ENCODE measurements at regions not wholly inside any gene's neighbourhood (a gene's known extent, or its start where the extent isn't known, plus 50 kb on each side); places are given as distances from the start of the nearest gene placed in this dataset.
"Not testable (repeated sequence)": the region's sequence is repeated elsewhere in the genome, so short reads cannot be mapped to it uniquely, and the experiment has no call there.

GRCh38 chr13:54599413-54599812 is 1570.8 kb downstream of the OLFM4 start:
- no peak for DNase-seq

- DNase-seq = no peak
These were observed 1578.3 kb downstream of the OLFM4 start for GRCh38 chr13:54606944-54607343.

GRCh38 chr13:54607421-54607820 is 1578.8 kb downstream of the OLFM4 start:
- no peak for DNase-seq

GRCh38 chr13:54611390-54611789 is 1582.8 kb downstream of the OLFM4 start:
- no peak for DNase-seq

- no peak for DNase-seq
These were observed 1586.1 kb downstream of the OLFM4 start for GRCh38 chr13:54614726-54615125.

GRCh38 chr13:54626504-54626903 is 1597.9 kb downstream of the OLFM4 start:
- DNase-seq = not testable (repeated sequence)

- DNase-seq = peak in 1 of 2 experiments; percentile 1
These were observed 1599.2 kb downstream of the OLFM4 start for GRCh38 chr13:54627646-54628372.

GRCh38 chr13:54628383-54628782 is 1599.8 kb downstream of the OLFM4 start:
- DNase-seq = no peak

- no peak for DNase-seq
These were observed 1604.8 kb downstream of the OLFM4 start for GRCh38 chr13:54633456-54633855.

- DNase-seq = no peak
These were observed 1607.6 kb downstream of the OLFM4 start for GRCh38 chr13:54636231-54636630.

- DNase-seq = no peak
These were observed 1608.8 kb downstream of the OLFM4 start for GRCh38 chr13:54637366-54637765.

- no peak for DNase-seq
These were observed 1612.1 kb downstream of the OLFM4 start for GRCh38 chr13:54640719-54641118.

- no peak for DNase-seq
These were observed 1615.2 kb downstream of the OLFM4 start for GRCh38 chr13:54643863-54644262.

- DNase-seq = no peak
These were observed 1618.7 kb downstream of the OLFM4 start for GRCh38 chr13:54647275-54647674.

GRCh38 chr13:54657588-54657987 is 1629.0 kb downstream of the OLFM4 start:
- no peak for DNase-seq

GRCh38 chr13:54658771-54659170 is 1630.2 kb downstream of the OLFM4 start:
- no peak for DNase-seq

- no peak for DNase-seq
These were observed 1631.7 kb downstream of the OLFM4 start for GRCh38 chr13:54660277-54660676.

GRCh38 chr13:54676526-54677113 is 1648.0 kb downstream of the OLFM4 start:
- no peak for DNase-seq

GRCh38 chr13:54682184-54682583 is 1653.6 kb downstream of the OLFM4 start:
- no peak for DNase-seq

- DNase-seq = no peak
These were observed 1658.6 kb downstream of the OLFM4 start for GRCh38 chr13:54687173-54687572.

GRCh38 chr13:54699831-54700230 is 1671.2 kb downstream of the OLFM4 start:
- no peak for DNase-seq

- no peak for DNase-seq
These were observed 1677.1 kb downstream of the OLFM4 start for GRCh38 chr13:54705738-54706137.

- DNase-seq = no peak
These were observed 1677.7 kb downstream of the OLFM4 start for GRCh38 chr13:54706336-54706735.

- DNase-seq = no peak
These were observed 1680.9 kb downstream of the OLFM4 start for GRCh38 chr13:54709546-54709945.

GRCh38 chr13:54733639-54734038 is 1705.0 kb downstream of the OLFM4 start:
- no peak for DNase-seq
